HG03097 (cell line): ENCODE measurements at regions not wholly inside any gene's neighbourhood (a gene's known extent, or its start where the extent isn't known, plus 50 kb on each side); places are given as distances from the start of the nearest gene placed in this dataset.

Experiments
- ATAC-seq: cut with Tn5 transposase; IDR thresholded peaks from one replicate; pipeline ENCODE4 v1.9.1; 2021; ENCODE audit not compliant: unreplicated experiment, low FRiP score

DNA sequence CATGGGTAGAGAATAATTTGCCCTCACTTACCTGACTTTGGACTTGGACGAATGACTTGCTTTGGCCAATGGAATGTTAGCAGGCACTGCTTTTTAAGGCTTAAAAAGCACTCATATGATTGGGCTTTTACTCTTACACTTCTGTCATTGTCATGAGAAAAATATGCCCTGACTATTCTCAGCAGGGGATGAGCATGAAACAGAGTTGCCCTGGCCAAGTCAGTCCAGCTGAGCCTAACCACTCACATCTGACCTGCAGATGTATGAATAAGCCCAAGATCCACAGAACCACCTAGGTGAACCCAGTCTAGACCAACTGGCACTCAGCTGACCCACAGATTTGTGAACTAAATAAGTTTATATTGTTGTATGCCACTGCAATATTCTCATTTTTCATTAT is 573.5 kb downstream of the TNS3 start:
- ATAC-seq, result no peak

DNA sequence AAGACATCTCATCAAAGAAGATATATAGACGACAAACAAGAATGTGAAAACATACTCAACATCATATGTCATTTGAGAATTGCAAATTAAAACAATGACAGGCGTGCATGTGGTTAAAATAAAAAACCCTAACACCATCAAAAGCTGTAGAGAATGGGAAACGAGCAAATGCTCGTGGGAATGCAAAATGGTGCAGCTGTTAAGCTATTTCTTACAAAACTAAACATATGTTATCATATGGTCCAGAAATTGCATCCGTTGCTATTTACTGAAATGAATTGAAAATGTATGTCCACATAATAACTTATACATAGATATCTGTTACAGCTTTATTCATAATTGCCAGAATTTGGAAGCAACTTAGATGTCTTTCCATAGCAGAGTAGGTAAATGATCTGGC is 574.4 kb downstream of the TNS3 start:
- ATAC-seq, result no peak

DNA sequence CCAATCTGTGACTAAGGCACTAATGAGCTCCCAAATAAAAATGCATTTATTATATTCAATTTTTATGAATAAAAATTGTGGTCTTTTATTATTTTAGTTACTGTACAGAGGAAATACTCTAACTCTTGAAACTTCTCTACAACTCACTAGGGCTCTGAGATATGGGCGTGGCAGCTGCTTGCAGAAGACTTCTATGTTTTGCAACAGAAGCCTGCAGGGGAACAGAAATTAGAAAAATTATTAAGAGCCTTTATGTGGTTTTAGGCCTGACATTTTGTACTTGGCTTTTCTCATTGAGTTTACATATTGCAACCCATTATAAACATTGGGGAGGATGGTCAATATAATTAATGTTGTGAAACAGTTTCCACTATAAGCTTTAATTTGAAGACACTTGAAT is 581.4 kb downstream of the TNS3 start:
- ATAC-seq, result no peak

DNA sequence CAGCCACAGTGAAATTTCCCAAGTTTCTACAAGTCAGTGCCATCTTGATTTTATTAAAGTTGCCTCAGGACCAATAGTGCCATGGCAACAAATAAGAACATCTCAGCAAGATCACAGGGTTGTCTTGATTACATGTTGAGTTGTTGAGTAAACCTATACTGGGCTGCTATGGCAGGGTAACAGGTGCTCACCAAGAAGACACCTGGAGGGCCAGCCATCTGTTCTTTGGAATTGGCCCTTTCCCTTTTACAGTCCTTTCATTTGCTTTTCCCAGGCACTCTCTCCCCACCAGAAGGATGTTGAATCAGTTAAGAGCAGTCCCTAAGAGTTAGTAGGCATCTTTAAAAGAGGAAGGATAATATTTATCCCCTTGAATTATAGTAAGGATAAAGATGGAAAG is 582.0 kb downstream of the TNS3 start:
- ATAC-seq, result no peak

DNA sequence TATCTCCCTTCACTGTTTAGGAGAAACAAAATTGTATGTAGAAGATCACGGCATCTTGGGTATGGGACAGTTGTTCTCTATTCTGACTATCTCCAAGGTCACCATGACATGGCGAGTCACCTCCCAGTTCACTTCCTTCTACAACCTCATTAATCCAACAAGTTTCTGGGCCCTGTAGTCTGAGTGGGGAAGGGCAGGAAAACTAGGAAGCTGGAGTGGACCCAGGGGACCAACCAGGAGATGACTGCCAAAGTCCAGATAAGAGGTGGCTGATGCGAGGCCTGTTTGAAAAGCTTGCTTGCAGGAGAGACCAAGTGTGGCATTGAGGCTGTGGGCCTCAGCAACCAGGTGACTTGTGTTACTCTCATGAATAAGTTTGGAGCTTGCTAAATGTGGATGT is 584.9 kb downstream of the TNS3 start:
- ATAC-seq, result no peak

DNA sequence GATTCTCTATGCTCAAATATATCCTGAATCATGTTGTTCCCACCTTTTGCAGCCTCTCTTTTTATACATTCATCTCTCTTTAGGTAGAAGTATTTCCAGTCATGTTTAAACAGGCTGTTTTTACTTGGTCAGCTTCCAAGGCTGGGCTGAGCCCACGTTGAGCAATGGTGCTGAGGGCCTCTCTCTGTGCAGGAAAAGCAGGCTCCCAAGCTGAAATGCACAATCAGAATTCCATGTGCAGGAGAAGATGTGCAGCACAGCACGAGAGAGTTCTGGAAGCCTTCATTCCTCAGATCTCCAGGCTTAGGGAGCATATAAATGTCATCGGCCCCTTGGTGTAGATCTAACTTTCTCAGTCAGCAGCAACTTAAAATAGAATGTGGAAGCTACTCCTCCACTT is 588.5 kb downstream of the TNS3 start:
- no peak for ATAC-seq

DNA sequence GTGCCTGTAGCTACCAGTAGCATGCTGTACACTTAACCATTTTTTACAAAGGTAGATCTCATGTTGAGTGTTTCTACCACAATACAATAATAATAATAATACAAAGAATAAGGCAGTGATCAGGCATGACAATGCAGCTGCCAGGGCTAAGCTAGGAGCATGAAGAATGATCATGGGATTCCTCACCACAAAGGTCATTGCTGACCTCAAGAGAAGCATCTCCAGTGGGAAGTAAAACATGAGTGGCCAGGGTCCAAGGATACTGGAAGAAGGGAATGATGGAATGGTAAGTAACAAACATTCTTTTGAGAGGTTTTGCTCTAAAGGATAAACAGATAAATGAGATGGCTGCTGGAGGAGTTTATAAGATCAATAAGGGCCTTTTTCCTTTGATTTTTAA is 591.1 kb downstream of the TNS3 start:
- ATAC-seq, result no peak

DNA sequence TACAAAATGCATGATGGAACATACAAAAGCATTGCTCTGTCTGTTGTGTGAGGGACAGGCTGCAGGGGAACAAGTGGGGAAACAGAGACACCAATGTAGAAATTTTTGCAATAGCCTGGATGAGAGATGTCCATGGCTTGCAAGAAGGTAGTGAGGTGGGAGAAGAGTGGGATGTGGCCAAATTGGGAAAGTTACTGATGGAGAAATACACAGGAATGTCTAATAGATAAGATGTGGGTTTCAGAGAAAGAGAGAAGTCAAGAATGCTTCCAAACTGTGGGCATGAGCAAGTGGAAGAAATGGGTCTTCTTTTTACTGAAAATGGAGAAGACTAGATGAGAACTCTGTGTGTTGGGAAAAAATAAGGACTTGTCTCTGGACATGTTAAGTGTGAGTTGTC is 592.7 kb downstream of the TNS3 start:
- no peak for ATAC-seq

- no peak for ATAC-seq
These were observed 599.0 kb downstream of the TNS3 start for GRCh38 chr7:46982928-46983327.

DNA sequence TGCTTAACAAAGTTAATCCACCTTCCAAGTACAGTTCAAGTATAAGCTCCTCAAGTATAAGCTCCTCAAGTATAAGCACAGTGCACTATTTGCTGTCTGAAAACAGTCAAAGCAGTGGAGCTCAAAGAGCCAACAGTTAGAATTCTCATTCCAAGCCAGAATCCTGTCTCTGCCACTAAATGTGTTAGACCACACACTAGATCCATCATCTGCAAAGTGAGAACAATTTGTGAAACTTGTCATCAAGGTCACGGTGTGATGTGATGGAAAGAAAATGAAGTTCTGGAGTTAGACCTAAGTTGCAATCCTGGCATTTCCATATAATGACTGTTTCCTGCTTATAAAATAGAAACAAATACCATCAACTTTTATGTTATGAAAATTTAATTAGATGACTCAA is 602.5 kb downstream of the TNS3 start:
- ATAC-seq, result no peak

GRCh38 chr7:46975493-46975892 is 606.4 kb downstream of the TNS3 start:
- ATAC-seq, result no peak

GRCh38 chr7:46972205-46972604 is 609.7 kb downstream of the TNS3 start:
- ATAC-seq, result no peak

GRCh38 chr7:46970476-46970875 is 611.4 kb downstream of the TNS3 start:
- no peak for ATAC-seq

DNA sequence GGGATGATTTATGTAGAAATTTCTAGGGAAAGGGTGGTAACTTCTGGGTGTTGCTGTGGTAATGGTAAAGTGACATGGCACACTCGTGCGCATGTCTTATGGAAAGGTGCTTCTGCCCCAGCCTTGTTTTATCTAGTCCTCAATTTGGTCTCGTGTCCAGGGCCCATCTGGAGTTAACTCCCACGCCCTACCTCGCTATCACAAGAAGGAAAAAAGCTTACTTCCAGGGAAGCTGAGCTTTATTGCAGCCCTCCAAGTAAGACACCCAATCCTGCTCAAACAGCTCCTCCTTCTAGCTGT is 611.8 kb downstream of the TNS3 start:
- ATAC-seq, result no peak

GRCh38 chr7:46969303-46970130 is 612.4 kb downstream of the TNS3 start:
- ATAC-seq, result no peak

DNA sequence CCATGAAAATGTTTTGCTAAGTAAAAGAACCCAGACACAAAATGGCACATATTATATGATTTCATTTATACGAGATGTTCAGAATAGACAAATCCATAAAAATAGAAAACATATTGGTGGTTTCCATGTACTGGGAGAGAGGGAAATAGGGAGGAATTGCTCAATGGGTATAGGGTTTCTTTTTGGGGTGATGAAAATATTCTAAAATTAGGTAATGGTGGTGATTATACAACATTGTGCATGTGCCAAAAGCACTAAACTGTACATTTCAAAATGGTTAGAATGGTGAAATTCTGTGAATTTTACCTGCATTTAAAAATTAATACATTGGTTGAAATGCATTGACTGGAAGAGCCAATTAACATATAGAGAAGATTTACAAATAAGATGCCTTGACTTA is 613.9 kb downstream of the TNS3 start:
- no peak for ATAC-seq

DNA sequence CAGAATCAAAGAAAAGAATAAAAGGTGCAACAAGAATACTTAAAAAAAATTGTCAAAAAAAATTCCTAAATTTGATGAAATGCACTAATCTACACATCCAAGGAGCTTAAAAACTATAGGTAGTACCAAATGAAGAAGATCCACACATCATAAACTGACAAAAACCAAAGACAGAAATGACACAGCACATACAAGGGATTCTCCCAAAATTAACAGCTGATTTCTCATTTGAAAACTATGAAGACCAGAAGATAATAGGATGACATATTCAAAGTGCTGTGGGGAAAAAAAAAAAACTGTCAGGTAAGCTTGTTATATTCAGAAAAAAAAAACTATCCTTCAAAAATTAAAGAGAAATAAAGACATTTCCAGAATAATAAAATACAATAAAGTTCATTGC is 618.2 kb downstream of the TNS3 start:
- ATAC-seq, result no peak

DNA sequence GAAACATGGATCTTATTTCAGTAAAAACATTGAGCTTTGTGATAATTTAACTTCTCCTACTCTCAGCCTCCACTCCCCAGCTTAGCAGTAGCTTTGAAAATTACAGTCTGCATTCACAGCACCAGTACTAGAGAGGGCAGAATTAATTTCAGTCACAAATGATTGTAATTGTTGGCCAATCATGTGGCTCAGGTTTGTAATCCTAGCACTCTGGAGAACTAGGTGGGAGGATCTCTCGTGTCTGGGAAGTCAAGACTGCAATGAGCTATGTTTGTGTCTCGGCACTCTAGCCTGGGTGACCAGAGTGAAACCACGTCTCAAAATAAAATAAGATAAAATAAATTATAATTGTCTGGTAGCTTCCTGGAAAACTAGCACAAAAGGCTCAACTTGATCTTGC is 620.9 kb downstream of the TNS3 start:
- no peak for ATAC-seq

GRCh38 chr7:46957195-46957594 is 624.7 kb downstream of the TNS3 start:
- no peak for ATAC-seq

DNA sequence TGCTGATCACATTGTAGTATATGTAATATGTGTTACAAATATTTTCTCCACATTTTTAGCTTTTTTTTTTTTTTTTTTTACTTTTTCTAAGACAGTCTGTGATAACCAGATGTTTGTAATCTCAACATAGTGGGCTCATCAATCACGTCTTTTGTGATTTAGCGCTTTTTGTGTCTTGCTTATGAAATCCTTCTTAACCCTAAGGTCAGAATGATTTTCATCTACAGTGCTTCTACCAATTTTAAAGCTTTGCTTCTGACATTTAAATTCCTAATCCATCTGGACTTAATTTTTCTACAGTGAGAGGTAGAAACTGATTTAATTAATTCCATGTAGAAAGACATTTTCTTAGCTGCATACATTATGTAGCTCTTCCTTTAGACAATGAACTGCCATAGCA is 626.4 kb downstream of the TNS3 start:
- no peak for ATAC-seq

DNA sequence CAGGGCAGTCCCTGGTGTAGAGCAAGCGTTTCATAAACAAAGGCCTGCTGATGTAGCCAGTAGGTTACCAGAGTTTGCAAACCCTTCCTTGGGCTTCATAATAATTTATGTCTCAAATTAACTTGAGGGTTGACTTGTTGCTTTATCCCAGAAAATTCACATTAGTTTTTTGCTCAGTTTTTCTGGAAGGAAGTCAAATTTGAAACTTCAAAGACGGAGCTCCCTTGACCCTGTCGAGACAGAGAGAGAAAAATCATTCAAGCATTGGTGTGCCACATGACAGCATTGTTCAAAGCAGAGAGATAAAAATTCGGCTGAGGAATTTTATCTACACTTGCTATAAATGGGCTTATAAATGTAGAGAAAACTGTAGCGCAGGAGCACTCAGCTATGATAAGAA is 627.7 kb downstream of the TNS3 start:
- no peak for ATAC-seq

DNA sequence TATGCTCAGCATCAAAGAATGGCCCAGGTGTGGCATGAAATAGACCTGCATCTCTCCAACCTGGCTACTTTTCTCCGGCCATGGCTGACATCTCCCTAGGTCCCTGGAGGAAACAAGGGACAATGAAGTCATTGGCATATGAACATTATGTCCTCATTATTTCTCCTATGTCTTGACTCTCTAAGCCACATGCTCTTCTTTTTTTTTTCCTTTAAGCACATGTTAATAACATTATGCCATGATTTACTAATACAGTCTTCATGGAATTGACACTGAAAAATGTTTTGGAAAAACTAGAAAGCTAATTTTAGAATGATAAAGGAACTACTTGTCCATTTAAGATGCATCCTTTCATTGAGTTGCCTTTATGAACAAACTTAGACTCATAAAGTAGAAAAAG is 628.9 kb downstream of the TNS3 start:
- ATAC-seq, result no peak

- ATAC-seq, result no peak
These were observed 632.5 kb downstream of the TNS3 start for GRCh38 chr7:46949270-46949931.
